Calu3 (cell line): ENCODE measurements at regions not wholly inside any gene's neighbourhood (a gene's known extent, or its start where the extent isn't known, plus 50 kb on each side); places are given as distances from the start of the nearest gene placed in this dataset.

Source experiments
- BruUV-seq: library from RNA; stranded (reverse); fragments of 400-500 nt; replicated peaks from 2 replicates; lab custom pipeline; 2021; lab: Mats Ljungman, UMichigan
- CTCF ChIA-PET: fragments of 300-600 bp; sonication (Branson Sonifier 250); formaldehyde crosslinking; loops from one replicate; lab custom pipeline; 2022; ENCODE audit warnings: antibody characterized with exemption; lab: Charles Lee
- DNase-seq: peaks from one replicate; pipeline ENCODE4 v3.0.0; 2022
- H3K27ac Mint-ChIP-seq: one replicate; pipeline ENCODE4 v1.8.0; 2022; ENCODE audit warnings: mixed read lengths; ENCODE audit not compliant: unreplicated experiment
- H3K27me3 Mint-ChIP-seq: one replicate; pipeline ENCODE4 v1.8.0; 2022; ENCODE audit warnings: mixed read lengths; ENCODE audit not compliant: unreplicated experiment
- H3K36me3 Mint-ChIP-seq: one replicate; pipeline ENCODE4 v1.8.0; 2022; ENCODE audit warnings: mild to moderate bottlenecking, moderate library complexity, mixed read lengths; ENCODE audit not compliant: insufficient read depth, unreplicated experiment
- H3K4me1 Mint-ChIP-seq: one replicate; pipeline ENCODE4 v1.8.0; 2022; ENCODE audit warnings: mild to moderate bottlenecking, low read depth, mixed read lengths; ENCODE audit not compliant: unreplicated experiment
- H3K4me3 Mint-ChIP-seq: one replicate; pipeline ENCODE4 v1.8.0; 2022; ENCODE audit warnings: mild to moderate bottlenecking, low read depth, moderate library complexity, mixed read lengths; ENCODE audit not compliant: unreplicated experiment
- H3K9me3 Mint-ChIP-seq: one replicate; pipeline ENCODE4 v1.8.0; 2022; ENCODE audit warnings: low read depth, mixed read lengths; ENCODE audit not compliant: unreplicated experiment
- intact Hi-C: fragments of 100-400 bp; cut with micrococcal nuclease; formaldehyde crosslinking; loops from one replicate; pipeline ENCODE4 v1.10.0; 2022; ENCODE audit not compliant: unreplicated experiment
- TF ChIP-seq, protein P1 (sequence below): fragments of 200-600 bp; IDR thresholded peaks from one replicate; pipeline ENCODE4 v1.8.0; 2022; ENCODE audit warnings: antibody characterized with exemption; ENCODE audit not compliant: unreplicated experiment

DNA sequence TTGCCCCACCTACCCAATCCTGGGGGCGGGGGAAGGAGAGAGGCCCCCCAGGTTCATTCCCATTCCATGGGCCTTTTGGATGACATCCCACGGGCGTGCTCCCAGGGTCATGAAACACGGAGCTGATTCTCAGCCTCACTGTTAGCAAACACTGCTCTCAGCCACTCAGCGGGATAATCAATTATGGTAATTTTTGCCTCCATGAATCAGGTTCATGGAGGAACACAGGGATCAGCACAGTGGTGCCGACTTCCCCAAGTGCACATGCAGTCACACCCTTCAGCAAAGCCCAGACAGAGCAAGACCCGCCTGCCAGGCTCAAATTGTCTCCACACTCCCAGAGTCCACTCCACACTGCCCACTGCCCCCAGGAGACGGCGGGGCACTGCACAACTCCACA lies 164.6 kb downstream of the ENGASE start:
- TF ChIP-seq, protein P1, sequence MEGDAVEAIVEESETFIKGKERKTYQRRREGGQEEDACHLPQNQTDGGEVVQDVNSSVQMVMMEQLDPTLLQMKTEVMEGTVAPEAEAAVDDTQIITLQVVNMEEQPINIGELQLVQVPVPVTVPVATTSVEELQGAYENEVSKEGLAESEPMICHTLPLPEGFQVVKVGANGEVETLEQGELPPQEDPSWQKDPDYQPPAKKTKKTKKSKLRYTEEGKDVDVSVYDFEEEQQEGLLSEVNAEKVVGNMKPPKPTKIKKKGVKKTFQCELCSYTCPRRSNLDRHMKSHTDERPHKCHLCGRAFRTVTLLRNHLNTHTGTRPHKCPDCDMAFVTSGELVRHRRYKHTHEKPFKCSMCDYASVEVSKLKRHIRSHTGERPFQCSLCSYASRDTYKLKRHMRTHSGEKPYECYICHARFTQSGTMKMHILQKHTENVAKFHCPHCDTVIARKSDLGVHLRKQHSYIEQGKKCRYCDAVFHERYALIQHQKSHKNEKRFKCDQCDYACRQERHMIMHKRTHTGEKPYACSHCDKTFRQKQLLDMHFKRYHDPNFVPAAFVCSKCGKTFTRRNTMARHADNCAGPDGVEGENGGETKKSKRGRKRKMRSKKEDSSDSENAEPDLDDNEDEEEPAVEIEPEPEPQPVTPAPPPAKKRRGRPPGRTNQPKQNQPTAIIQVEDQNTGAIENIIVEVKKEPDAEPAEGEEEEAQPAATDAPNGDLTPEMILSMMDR: no peak
- Mint-ChIP-seq H3K36me3 (no peaks in the 10 kb centered on the region), H3K27ac (no peak overlapping the region), H3K4me3 (no peak overlapping the region), H3K9me3 (no peaks in the 10 kb centered on the region), H3K27me3 (peaks cover 100% of the 10 kb centered on the region), H3K4me1 (no peaks in the 10 kb centered on the region)
- CTCF ChIA-PET: no interaction called here
- no TSS peak for BruUV-seq
- intact Hi-C loops: no loop called here
- DNase-seq: no peak

DNA sequence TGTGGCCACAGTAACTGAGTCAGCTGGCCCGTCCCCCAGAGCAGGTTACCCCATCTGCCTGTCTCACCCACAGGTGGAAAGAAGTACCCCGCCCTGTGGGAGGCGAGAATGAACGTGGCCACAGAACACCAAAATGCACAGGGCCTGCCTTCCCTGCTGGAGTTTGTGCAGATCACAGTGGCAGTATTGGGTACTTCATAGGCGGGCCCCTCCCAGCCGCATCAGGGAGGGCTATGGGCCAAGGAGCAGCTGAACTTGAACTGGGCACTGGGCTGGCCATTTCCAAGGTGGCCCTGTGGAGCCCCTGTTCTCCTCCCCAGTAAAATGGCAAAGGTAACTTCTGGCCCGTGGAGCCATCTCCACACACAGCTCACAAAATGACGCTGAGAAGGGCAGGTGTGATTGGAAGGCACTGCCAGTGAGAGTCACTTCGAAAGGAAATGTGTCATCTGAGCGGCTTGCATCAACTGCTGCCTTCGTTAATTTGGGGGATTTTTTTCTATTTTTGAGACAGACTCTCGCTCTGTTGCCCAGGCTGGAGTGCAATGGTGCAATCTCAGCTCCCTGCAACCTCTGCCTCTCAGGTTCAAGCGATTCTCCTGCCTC lies 162.9 kb downstream of the ENGASE start:
- BruUV-seq: no TSS peak
- intact Hi-C loops: no loop called here
- Mint-ChIP-seq H3K4me1 (no peaks in the 10 kb centered on the region), H3K36me3 (no peaks in the 10 kb centered on the region), H3K4me3 (no peak overlapping the region), H3K27ac (no peak overlapping the region), H3K27me3 (peaks cover 100% of the 10 kb centered on the region), H3K9me3 (no peaks in the 10 kb centered on the region)
- DNase-seq: no peak
- TF ChIP-seq, protein P1: no peak
- CTCF ChIA-PET: no interaction called here

DNA sequence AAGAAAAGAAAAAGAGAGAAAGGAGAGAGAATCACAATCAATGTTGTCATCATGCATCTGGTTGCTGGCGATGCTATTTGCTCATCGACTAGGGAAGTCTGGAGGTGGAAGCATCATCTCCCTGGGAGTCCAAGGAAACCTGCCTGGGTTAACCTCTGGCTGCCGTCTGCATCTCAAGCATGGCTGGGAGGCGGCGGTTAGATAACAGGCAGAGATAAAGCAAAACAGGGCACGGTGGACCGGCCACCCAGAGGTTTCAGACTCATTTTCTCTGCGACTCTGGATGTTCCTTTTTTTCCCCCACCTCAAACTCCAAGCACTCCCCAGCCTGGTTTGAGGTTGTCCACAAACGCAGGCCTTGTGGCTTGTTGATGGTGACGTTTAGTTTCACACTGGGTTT lies 161.2 kb downstream of the ENGASE start:
- no peaks in the 10 kb centered on the region for H3K4me1 Mint-ChIP-seq

DNA sequence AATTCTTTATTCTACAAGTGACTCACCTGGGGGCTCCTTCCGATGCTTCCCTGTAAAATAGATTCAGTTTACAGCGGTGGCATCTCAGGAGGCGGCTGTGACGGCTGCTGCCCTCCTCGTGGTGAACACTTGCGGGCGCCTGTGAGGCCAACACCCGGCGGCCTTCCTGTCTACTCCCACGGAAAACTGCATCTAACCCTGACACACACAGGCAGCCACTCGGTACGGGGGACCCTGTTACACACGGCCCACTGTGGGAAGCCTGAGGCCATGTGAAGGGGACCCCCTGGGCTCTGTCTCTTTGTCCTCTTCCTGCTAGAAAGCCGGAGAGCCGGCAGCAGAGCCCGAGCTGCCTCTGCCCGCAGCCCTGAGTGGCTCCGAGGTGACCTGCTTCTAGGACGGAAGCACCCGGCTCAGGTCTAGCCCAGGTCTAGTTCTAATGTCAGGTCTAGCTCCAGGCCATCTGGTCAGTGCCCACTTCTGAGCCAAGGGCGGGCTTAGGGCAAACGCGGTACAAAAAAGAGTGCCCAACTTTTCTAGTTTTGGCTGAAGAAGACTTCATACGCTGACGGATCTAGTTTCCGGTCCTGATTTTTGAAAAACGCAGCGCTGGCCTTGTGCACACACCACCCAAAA lies 159.4 kb downstream of the ENGASE start:
- no peak overlapping the region for H3K27ac Mint-ChIP-seq
- peaks cover 92% of the 10 kb centered on the region for H3K27me3 Mint-ChIP-seq
- TF ChIP-seq, protein P1: no peak
- H3K9me3 Mint-ChIP-seq: no peaks in the 10 kb centered on the region
- CTCF ChIA-PET: no interaction called here
- no peak overlapping the region for H3K4me3 Mint-ChIP-seq
- no peak for DNase-seq
- BruUV-seq: no TSS peak
- no peaks in the 10 kb centered on the region for H3K36me3 Mint-ChIP-seq
- H3K4me1 Mint-ChIP-seq: no peaks in the 10 kb centered on the region
- intact Hi-C loops: no loop called here

More for the DNA sequence above, 161.2 kb downstream of the ENGASE start:
- no TSS peak for BruUV-seq
- Mint-ChIP-seq H3K9me3 (no peaks in the 10 kb centered on the region), H3K36me3 (no peaks in the 10 kb centered on the region), H3K4me3 (no peak overlapping the region), H3K27me3 (peaks cover 100% of the 10 kb centered on the region), H3K27ac (no peak overlapping the region)
- CTCF ChIA-PET: no interaction called here
- no peak for DNase-seq
- intact Hi-C loops: no loop called here
- TF ChIP-seq, protein P1: no peak
